ENCODE measurements at regions not wholly inside any gene's neighbourhood (a gene's known extent, or its start where the extent isn't known, plus 50 kb on each side); places are given as distances from the start of the nearest gene placed in this dataset.

- DNase-seq (ENCODE audit: low spot score) = no peak
Observed at GRCh38 chr2:237244976-237245646, 159.4 kb downstream of the COPS8 start.

- no peak for DNase-seq (ENCODE audit: low spot score)
Observed at GRCh38 chr2:237250599-237250998, 163.4 kb downstream of the COL6A3 start.

GRCh38 chr2:237251986-237252385 lies 162.0 kb downstream of the COL6A3 start:
- DNase-seq (ENCODE audit: low spot score) = no peak

GRCh38 chr2:237253046-237253702 lies 160.8 kb downstream of the COL6A3 start:
- DNase-seq (ENCODE audit: low spot score) = no peak

GRCh38 chr2:237254369-237254861 lies 159.5 kb downstream of the COL6A3 start:
- no peak for DNase-seq (ENCODE audit: low spot score)

GRCh38 chr2:237254911-237255578 lies 158.9 kb downstream of the COL6A3 start:
- no peak for DNase-seq (ENCODE audit: low spot score)

GRCh38 chr2:237256887-237257286 lies 157.1 kb downstream of the COL6A3 start:
- no peak for DNase-seq (ENCODE audit: low spot score)

GRCh38 chr2:237257471-237257951 lies 156.5 kb downstream of the COL6A3 start:
- no peak for DNase-seq (ENCODE audit: low spot score)

- DNase-seq (ENCODE audit: low spot score) = no peak
Observed at GRCh38 chr2:237258116-237258515, 155.8 kb downstream of the COL6A3 start.

- DNase-seq (ENCODE audit: low spot score) = no peak
Observed at GRCh38 chr2:237258615-237259014, 155.3 kb downstream of the COL6A3 start.

- DNase-seq (ENCODE audit: low spot score) = no peak
Observed at GRCh38 chr2:237259201-237259600, 154.8 kb downstream of the COL6A3 start.

- no peak for DNase-seq (ENCODE audit: low spot score)
Observed at GRCh38 chr2:237260039-237260620, 153.8 kb downstream of the COL6A3 start.

GRCh38 chr2:237260686-237261085 lies 153.3 kb downstream of the COL6A3 start:
- DNase-seq (ENCODE audit: low spot score) = no peak

GRCh38 chr2:237261327-237261726 lies 152.6 kb downstream of the COL6A3 start:
- DNase-seq (ENCODE audit: low spot score) = no peak

GRCh38 chr2:237262838-237263771 lies 150.9 kb downstream of the COL6A3 start:
- DNase-seq (ENCODE audit: low spot score) = no peak

- DNase-seq (ENCODE audit: low spot score) = no peak
Observed at GRCh38 chr2:237264480-237265219, 149.3 kb downstream of the COL6A3 start.

GRCh38 chr2:237268004-237268708 lies 145.8 kb downstream of the COL6A3 start:
- DNase-seq (ENCODE audit: low spot score) = no peak

- peak; percentile 18 for DNase-seq (ENCODE audit: low spot score)
Observed at GRCh38 chr2:237269138-237269875, 144.7 kb downstream of the COL6A3 start.

GRCh38 chr2:237270520-237270919 lies 143.4 kb downstream of the COL6A3 start:
- DNase-seq (ENCODE audit: low spot score) = no peak

All from putamen (tissue), 1 donor.